ENCODE measurements at regions not wholly inside any gene's neighbourhood (a gene's known extent, or its start where the extent isn't known, plus 50 kb on each side); places are given as distances from the start of the nearest gene placed in this dataset.
"Not testable (repeated sequence)": the region's sequence is repeated elsewhere in the genome, so short reads cannot be mapped to it uniquely, and the experiment has no call there.

DNA sequence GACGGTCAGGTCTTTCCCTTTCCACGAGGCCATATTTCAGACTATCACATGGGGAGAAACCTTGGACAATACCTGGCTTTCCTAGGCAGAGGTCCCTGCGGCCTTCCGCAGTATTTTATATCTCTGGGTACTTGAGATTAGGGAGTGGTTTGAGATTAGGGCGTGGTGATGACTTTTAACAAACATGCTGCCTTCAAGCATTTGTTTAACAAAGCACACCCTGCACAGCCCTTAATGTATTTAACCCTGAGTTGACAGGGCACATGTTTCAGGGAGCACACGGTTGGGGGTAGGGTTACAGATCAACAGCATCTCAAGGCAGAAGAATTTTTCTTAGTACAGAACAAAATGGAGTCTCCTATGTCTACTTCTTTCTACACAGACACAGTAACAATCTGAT is 80.5 kb upstream of the ST8SIA4 start:
- DNase-seq (ENCODE audit: low read depth, low spot score); H3K4me1 ChIP-seq (ENCODE audit: control insufficient read depth, insufficient read depth, low read length); H3K27me3 ChIP-seq (ENCODE audit: control insufficient read depth, insufficient read depth, low read length); H3K9me3 ChIP-seq (ENCODE audit: control insufficient read depth, insufficient read depth, low read length); H3K27ac ChIP-seq (ENCODE audit: low read length); H3K4me3 ChIP-seq (ENCODE audit: low read length); H3K36me3 ChIP-seq (ENCODE audit: control insufficient read depth, insufficient read depth, low read length): not testable (repeated sequence)
- no CpG with 5 or more reads among the region's 6 CpGs for WGBS (ENCODE audit: insufficient coverage, insufficient read length)

DNA sequence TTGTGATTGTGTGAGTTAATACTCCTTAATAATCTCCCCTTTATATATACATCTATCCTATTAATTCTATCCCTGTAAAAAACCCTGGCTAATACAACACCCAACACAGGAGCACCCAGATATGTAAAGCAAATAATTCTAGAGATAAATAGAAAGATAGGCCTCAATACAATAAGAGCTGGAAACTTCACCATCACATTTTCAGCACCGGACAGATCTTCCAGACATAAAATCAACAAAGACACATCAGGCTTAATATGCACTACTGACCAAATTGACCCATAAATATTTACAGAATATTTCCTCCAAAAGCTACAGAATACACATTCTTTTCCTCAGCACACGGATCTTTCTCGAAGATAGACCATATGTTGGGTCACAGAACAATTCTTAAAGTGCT is 71.0 kb upstream of the ST8SIA4 start:
- H3K36me3 ChIP-seq (ENCODE audit: control insufficient read depth, insufficient read depth, low read length), result no peaks in the 10 kb centered on the region
- WGBS (ENCODE audit: insufficient coverage, insufficient read length), result no CpG with 5 or more reads among the region's 3 CpGs
- no peaks in the 10 kb centered on the region for H3K9me3 ChIP-seq (ENCODE audit: control insufficient read depth, insufficient read depth, low read length)
- no peak for DNase-seq (ENCODE audit: low read depth, low spot score)
- no peak overlapping the region for H3K4me3 ChIP-seq (ENCODE audit: low read length)
- H3K27me3 ChIP-seq (ENCODE audit: control insufficient read depth, insufficient read depth, low read length), result no peaks in the 10 kb centered on the region
- H3K4me1 ChIP-seq (ENCODE audit: control insufficient read depth, insufficient read depth, low read length), result no peaks in the 10 kb centered on the region
- no peak overlapping the region for H3K27ac ChIP-seq (ENCODE audit: low read length)

GRCh38 chr5:100970646-100971255 is 67.7 kb upstream of the ST8SIA4 start:
- WGBS (ENCODE audit: insufficient coverage, insufficient read length), result no CpG with 5 or more reads among the region's 5 CpGs
- no peak for DNase-seq (ENCODE audit: low read depth, low spot score)
- Histone ChIP-seq H3K4me3 (ENCODE audit: low read length) (no peak overlapping the region), H3K27ac (ENCODE audit: low read length) (no peak overlapping the region), H3K27me3 (ENCODE audit: control insufficient read depth, insufficient read depth, low read length) (no peaks in the 10 kb centered on the region), H3K9me3 (ENCODE audit: control insufficient read depth, insufficient read depth, low read length) (no peaks in the 10 kb centered on the region), H3K4me1 (ENCODE audit: control insufficient read depth, insufficient read depth, low read length) (no peaks in the 10 kb centered on the region; the same call in 1 of the 2 replicates), H3K36me3 (ENCODE audit: control insufficient read depth, insufficient read depth, low read length) (no peaks in the 10 kb centered on the region)

- Histone ChIP-seq H3K36me3 (ENCODE audit: control insufficient read depth, insufficient read depth, low read length) (no peaks in the 10 kb centered on the region), H3K4me1 (ENCODE audit: control insufficient read depth, insufficient read depth, low read length) (no peaks in the 10 kb centered on the region; the same call in 1 of the 2 replicates), H3K4me3 (ENCODE audit: low read length) (no peak overlapping the region), H3K9me3 (ENCODE audit: control insufficient read depth, insufficient read depth, low read length) (no peaks in the 10 kb centered on the region), H3K27me3 (ENCODE audit: control insufficient read depth, insufficient read depth, low read length) (no peaks in the 10 kb centered on the region), H3K27ac (ENCODE audit: low read length) (no peak overlapping the region)
- no peak for DNase-seq (ENCODE audit: low read depth, low spot score)
Observed at GRCh38 chr5:100965291-100965690, 62.2 kb upstream of the ST8SIA4 start.

All from iPS DF 6.9 (cell line).